K562 (cell line): ENCODE measurements at regions not wholly inside any gene's neighbourhood (a gene's known extent, or its start where the extent isn't known, plus 50 kb on each side); places are given as distances from the start of the nearest gene placed in this dataset.

Source experiments
- ATAC-seq: fragments of 200-7000 bp; cut with Tn5 transposase; 3 replicates; pipeline ENCODE4 v1.9.1; 2020; ENCODE audit warnings: moderate library complexity
- BruUV-seq: library from RNA; stranded (reverse); fragments of 400-500 nt; replicated peaks from 2 replicates; lab custom pipeline; 2021; lab: Mats Ljungman, UMichigan
- CTCF ChIA-PET: fragments of 300-600 bp; formaldehyde crosslinking; extraction: SDS; loops from one replicate; lab custom pipeline; 2021; ENCODE audit warnings: low intra/inter-chr PET ratio; lab: Yijun Ruan, JAX
- POLR2A ChIA-PET: fragments of 300-600, 350-650 bp; sonication (Branson Sonifier 250); formaldehyde crosslinking; extraction: SDS; loops from one replicate; lab custom pipeline; 2021; ENCODE audit warnings: antibody characterized with exemption, inconsistent platforms; lab: Yijun Ruan, JAX
- DNase-seq, 4 experiments: peaks; one replicate each; pipeline versions ENCODE4 v3.0.0 to v3.0.0-alpha.2; 2011 to 2018; ENCODE audit warnings: low spot score in 3 of 4, mixed read lengths in 3 of 4; ENCODE audit errors: extremely low read depth in 1 of 4
- FAIRE-seq: peaks from 2 replicates; lab custom pipeline; 2011; peaks lifted over from hg19 to GRCh38; lab: Jason Lieb, UNC
- H2AFZ ChIP-seq: 2 replicates; pipeline ENCODE4 v1.6.0; 2011; ENCODE audit warnings: low read depth, low read length, control low read depth, inconsistent platforms
- H3K27ac ChIP-seq: fragments of 200-600 bp; 3 replicates; pipeline ENCODE4 v1.8.0; 2011; ENCODE audit warnings: low read depth, mild to moderate bottlenecking, control low read depth, inconsistent platforms, low read length, moderate library complexity, mixed read lengths; ENCODE audit errors: extremely low read depth
- H3K27me3 ChIP-seq, 2 experiments: fragments of 300-600 bp in 1 of 2; 2 replicates in 1 of 2; 3 replicates in 1 of 2; pipeline versions ENCODE4 v1.6.0 to v1.8.0; 2011; ENCODE audit warnings: inconsistent platforms in 2 of 2, low read length in 2 of 2, mild to moderate bottlenecking in 1 of 2, mixed read lengths in 1 of 2, moderate library complexity in 1 of 2; ENCODE audit not compliant: control insufficient read depth in 2 of 2, insufficient read depth in 2 of 2
- H3K36me3 ChIP-seq: fragments of 300-600 bp; 3 replicates; pipeline ENCODE4 v1.8.0; 2011; ENCODE audit warnings: mild to moderate bottlenecking, low read length, inconsistent platforms; ENCODE audit not compliant: control insufficient read depth, insufficient read depth
- H3K4me1 ChIP-seq, 2 experiments: fragments of 200-600 bp in 1 of 2; replicated peaks in 1 of 2; 2 replicates in 1 of 2; 3 replicates in 1 of 2; pipeline versions ENCODE4 v1.5.1 to v1.8.0; 2011; ENCODE audit warnings: inconsistent platforms in 2 of 2, low read length in 2 of 2, mild to moderate bottlenecking in 1 of 2, mixed read lengths in 1 of 2, moderate library complexity in 1 of 2; ENCODE audit not compliant: control insufficient read depth in 2 of 2, insufficient read depth in 2 of 2
- H3K4me2 ChIP-seq: 2 replicates; pipeline ENCODE4 v1.6.1; 2011; ENCODE audit warnings: low read length, control low read depth, inconsistent platforms, mixed read lengths; ENCODE audit not compliant: insufficient read depth
- H3K4me3 ChIP-seq: fragments of 200-600 bp; sonication (generic), shearing (Covaris generic); 2 replicates; pipeline ENCODE4 v1.5.1; 2016; ENCODE audit warnings: control low read depth, inconsistent platforms
- H3K79me2 ChIP-seq: fragments of 200-600 bp; 3 replicates; pipeline ENCODE4 v1.8.0; 2011; ENCODE audit warnings: low read length, inconsistent platforms; ENCODE audit not compliant: control insufficient read depth, insufficient read depth
- H3K9ac ChIP-seq, 2 experiments: 2 replicates each; pipeline versions ENCODE4 v1.6.0 to v1.6.1; 2011; ENCODE audit warnings: low read depth in 2 of 2, low read length in 2 of 2, control low read depth in 1 of 2, inconsistent platforms in 1 of 2, mild to moderate bottlenecking in 1 of 2, mixed read lengths in 1 of 2; ENCODE audit not compliant: insufficient read depth in 1 of 2
- H3K9me1 ChIP-seq: one replicate; pipeline ENCODE4 v1.6.0; 2011; ENCODE audit warnings: inconsistent platforms, mild to moderate bottlenecking, low read length, moderate library complexity; ENCODE audit not compliant: control insufficient read depth, insufficient read depth
- H3K9me3 ChIP-seq: replicated peaks from 2 replicates; pipeline ENCODE4 v1.5.1; 2011; ENCODE audit warnings: low read depth, low read length, inconsistent platforms; ENCODE audit not compliant: control insufficient read depth, insufficient read depth
- H4K20me1 ChIP-seq: replicated peaks from 2 replicates; pipeline ENCODE4 v1.6.1; 2011; ENCODE audit warnings: low read length, inconsistent platforms, mixed read lengths; ENCODE audit not compliant: control insufficient read depth, insufficient read depth
- WGBS: fragments of 100-300 bp; shearing (Covaris generic); methylation state at CpG from one replicate; pipeline ENCODE4 v1.1.6; 2016; ENCODE audit warnings: low coverage, mixed read lengths; ENCODE audit not compliant: insufficient coverage; ENCODE audit errors: missing lambda C conversion rate; 5-methylcytosine and 5-hydroxymethylcytosine counted together
- in situ Hi-C: fragments of 300-500 bp; cut with MboI; formaldehyde crosslinking; loops from 4 replicates; pipeline ENCODE4 v1.15.0; 2018; ENCODE audit warnings: inconsistent platforms, mixed read lengths
- intact Hi-C: fragments of 100-400 bp; cut with micrococcal nuclease; formaldehyde crosslinking; loops from 2 replicates; pipeline ENCODE4 v1.14.2; 2022
- TF ChIP-seq, protein P1 (sequence below): fragments of 250-450 bp; sonication (Bioruptor Pico); IDR thresholded peaks from 2 replicates; pipeline ENCODE4 v1.6.1; 2021; ENCODE audit warnings: mild to moderate bottlenecking
- TF ChIP-seq, protein P2 (sequence below): fragments of 250-450 bp; sonication (Bioruptor Pico); IDR thresholded peaks from 2 replicates; pipeline ENCODE4 v1.4.0; 2020
- TF ChIP-seq, protein P3 (sequence below): IDR thresholded peaks from 2 replicates; pipeline ENCODE4 v1.6.1; 2012; ENCODE audit warnings: low read depth, low read length, improper control_type of control experiment, borderline replicate concordance

DNA sequence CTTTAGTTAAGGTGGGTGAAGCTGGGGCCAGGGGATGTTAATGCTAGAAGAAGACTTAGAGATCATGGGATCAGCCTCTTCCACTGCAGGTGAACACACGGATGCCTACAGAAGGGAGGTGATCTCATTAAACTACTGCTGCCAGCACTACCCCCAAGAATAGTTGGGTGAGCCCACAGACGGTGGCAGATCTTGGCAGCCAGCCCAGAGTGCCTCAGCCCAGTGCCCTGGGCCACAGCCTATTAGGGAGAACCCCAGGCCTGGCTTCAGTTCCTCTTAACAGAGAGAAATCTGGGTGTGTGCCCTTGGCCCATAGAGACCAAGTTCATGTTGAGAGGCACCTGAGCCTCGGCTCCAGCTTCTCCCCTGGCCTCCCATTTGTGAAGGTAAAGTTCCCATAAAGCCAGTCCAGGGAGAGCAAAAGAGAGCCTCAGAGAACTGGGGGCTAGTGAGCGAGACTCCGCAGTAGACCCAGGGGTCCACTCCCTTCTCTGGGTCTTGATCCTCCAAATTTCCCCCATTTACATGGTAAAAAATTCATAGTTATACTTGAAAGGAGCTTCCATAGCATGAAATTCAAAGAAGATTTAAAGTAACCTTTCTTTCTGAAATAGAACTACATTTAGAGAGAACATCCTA is 125.0 kb upstream of the CCND2 start:
- ChIA-PET POLR2A (no interaction called here), CTCF (no interaction called here)
- no peak overlapping the region for H3K27ac ChIP-seq
- TF ChIP-seq, protein P1, sequence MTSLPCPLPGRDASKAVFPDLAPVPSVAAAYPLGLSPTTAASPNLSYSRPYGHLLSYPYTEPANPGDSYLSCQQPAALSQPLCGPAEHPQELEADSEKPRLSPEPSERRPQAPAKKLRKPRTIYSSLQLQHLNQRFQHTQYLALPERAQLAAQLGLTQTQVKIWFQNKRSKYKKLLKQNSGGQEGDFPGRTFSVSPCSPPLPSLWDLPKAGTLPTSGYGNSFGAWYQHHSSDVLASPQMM (CRISPR knock-in tag): no peak
- TF ChIP-seq, protein P2, sequence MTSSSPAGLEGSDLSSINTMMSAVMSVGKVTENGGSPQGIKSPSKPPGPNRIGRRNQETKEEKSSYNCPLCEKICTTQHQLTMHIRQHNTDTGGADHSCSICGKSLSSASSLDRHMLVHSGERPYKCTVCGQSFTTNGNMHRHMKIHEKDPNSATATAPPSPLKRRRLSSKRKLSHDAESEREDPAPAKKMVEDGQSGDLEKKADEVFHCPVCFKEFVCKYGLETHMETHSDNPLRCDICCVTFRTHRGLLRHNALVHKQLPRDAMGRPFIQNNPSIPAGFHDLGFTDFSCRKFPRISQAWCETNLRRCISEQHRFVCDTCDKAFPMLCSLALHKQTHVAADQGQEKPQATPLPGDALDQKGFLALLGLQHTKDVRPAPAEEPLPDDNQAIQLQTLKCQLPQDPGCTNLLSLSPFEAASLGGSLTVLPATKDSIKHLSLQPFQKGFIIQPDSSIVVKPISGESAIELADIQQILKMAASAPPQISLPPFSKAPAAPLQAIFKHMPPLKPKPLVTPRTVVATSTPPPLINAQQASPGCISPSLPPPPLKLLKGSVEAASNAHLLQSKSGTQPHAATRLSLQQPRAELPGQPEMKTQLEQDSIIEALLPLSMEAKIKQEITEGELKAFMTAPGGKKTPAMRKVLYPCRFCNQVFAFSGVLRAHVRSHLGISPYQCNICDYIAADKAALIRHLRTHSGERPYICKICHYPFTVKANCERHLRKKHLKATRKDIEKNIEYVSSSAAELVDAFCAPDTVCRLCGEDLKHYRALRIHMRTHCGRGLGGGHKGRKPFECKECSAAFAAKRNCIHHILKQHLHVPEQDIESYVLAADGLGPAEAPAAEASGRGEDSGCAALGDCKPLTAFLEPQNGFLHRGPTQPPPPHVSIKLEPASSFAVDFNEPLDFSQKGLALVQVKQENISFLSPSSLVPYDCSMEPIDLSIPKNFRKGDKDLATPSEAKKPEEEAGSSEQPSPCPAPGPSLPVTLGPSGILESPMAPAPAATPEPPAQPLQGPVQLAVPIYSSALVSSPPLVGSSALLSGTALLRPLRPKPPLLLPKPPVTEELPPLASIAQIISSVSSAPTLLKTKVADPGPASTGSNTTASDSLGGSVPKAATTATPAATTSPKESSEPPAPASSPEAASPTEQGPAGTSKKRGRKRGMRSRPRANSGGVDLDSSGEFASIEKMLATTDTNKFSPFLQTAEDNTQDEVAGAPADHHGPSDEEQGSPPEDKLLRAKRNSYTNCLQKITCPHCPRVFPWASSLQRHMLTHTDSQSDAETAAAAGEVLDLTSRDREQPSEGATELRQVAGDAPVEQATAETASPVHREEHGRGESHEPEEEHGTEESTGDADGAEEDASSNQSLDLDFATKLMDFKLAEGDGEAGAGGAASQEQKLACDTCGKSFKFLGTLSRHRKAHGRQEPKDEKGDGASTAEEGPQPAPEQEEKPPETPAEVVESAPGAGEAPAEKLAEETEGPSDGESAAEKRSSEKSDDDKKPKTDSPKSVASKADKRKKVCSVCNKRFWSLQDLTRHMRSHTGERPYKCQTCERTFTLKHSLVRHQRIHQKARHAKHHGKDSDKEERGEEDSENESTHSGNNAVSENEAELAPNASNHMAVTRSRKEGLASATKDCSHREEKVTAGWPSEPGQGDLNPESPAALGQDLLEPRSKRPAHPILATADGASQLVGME (CRISPR knock-in tag): no peak
- TF ChIP-seq, protein P3, sequence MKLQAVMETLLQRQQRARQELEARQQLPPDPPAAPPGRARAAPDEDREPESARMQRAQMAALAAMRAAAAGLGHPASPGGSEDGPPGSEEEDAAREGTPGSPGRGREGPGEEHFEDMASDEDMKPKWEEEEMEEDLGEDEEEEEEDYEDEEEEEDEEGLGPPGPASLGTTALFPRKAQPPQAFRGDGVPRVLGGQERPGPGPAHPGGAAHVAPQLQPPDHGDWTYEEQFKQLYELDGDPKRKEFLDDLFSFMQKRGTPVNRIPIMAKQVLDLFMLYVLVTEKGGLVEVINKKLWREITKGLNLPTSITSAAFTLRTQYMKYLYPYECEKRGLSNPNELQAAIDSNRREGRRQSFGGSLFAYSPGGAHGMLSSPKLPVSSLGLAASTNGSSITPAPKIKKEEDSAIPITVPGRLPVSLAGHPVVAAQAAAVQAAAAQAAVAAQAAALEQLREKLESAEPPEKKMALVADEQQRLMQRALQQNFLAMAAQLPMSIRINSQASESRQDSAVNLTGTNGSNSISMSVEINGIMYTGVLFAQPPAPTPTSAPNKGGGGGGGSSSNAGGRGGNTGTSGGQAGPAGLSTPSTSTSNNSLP: no peak
- no peak overlapping the region for H3K4me2 ChIP-seq
- ATAC-seq: no peak
- H3K9me3 ChIP-seq: no peaks in the 10 kb centered on the region
- H3K4me3 ChIP-seq: no peak overlapping the region
- WGBS: 52% methylated on average over 3 of the region's 5 CpGs
- no peaks in the 10 kb centered on the region for H3K27me3 ChIP-seq
- H3K9me1 ChIP-seq: no peaks in the 10 kb centered on the region
- no TSS peak for BruUV-seq
- no peak for FAIRE-seq
- intact Hi-C loops (no loop called here), in situ Hi-C loops (no loop called here)
- H3K79me2 ChIP-seq: no peaks in the 10 kb centered on the region
- no peak for DNase-seq
- no peaks in the 10 kb centered on the region for H4K20me1 ChIP-seq
- H3K36me3 ChIP-seq: no peaks in the 10 kb centered on the region
- no peak overlapping the region for H2AFZ ChIP-seq
- no peak overlapping the region for H3K9ac ChIP-seq
- peaks cover 11 to 25% of the 10 kb centered on the region in 2 experiments; a peak in 3 of 5 replicates for H3K4me1 ChIP-seq
